Gastrocnemius medialis (tissue), 4 donors: ENCODE measurements at regions not wholly inside any gene's neighbourhood (a gene's known extent, or its start where the extent isn't known, plus 50 kb on each side); places are given as distances from the start of the nearest gene placed in this dataset.

Experiments
- CTCF ChIP-seq, 5 experiments: fragments of 450-650 bp in 3 of 5; fragments of 200-600 bp in 2 of 5; sonication (generic) in 2 of 5; IDR thresholded peaks in 4 of 5; conservative IDR thresholded peaks in 1 of 5; 1 replicate in 4 of 5; 2 replicates in 1 of 5; pipeline ENCODE4 v1.5.1; 2016 to 2019; ENCODE audit warnings: antibody characterized with exemption in 5 of 5, mild to moderate bottlenecking in 3 of 5, moderate library complexity in 3 of 5
- POLR2A ChIP-seq, 2 donors: fragments of 450-650 bp; IDR thresholded peaks; one replicate each; pipeline ENCODE4 v1.6.1; 2017; ENCODE audit warnings: antibody characterized with exemption in 2 of 2, mild to moderate bottlenecking in 2 of 2, moderate library complexity in 2 of 2

- TF ChIP-seq CTCF (IDR thresholded peaks at IDR 0.05 in 4 of 5, conservative IDR thresholded peaks at IDR 0.05 in 1 of 5) (no peak), POLR2A (IDR thresholded peaks at IDR 0.05) (no peak)
Measured at GRCh38 chr17:13671771-13672170, 70.0 kb upstream of the HS3ST3A1 start.
